Ovary (tissue), 3 donors: ENCODE measurements at regions not wholly inside any gene's neighbourhood (a gene's known extent, or its start where the extent isn't known, plus 50 kb on each side); places are given as distances from the start of the nearest gene placed in this dataset.

Source experiments
- CTCF ChIP-seq, 3 donors: fragments of 450-650 bp in 2 of 3; fragments of 200-600 bp in 1 of 3; IDR thresholded peaks; one replicate each; pipeline versions ENCODE4 v1.5.1 to v1.8.0; 2016 to 2022; ENCODE audit warnings: antibody characterized with exemption in 3 of 3, mild to moderate bottlenecking in 1 of 3
- POLR2A ChIP-seq: fragments of 450-650 bp; IDR thresholded peaks from one replicate; pipeline ENCODE4 v1.6.1; 2017; ENCODE audit warnings: antibody characterized with exemption, mild to moderate bottlenecking, moderate library complexity
- donor health status: DM: no; HTN: no; CAD: no.

GRCh38 chr12:9361879-9362326 lies 153.7 kb upstream of the PZP start:
- TF ChIP-seq POLR2A (no peak), CTCF (IDR thresholded peaks at IDR 0.05) (no peak)
